ENCODE measurements at regions not wholly inside any gene's neighbourhood (a gene's known extent, or its start where the extent isn't known, plus 50 kb on each side); places are given as distances from the start of the nearest gene placed in this dataset.

DNA sequence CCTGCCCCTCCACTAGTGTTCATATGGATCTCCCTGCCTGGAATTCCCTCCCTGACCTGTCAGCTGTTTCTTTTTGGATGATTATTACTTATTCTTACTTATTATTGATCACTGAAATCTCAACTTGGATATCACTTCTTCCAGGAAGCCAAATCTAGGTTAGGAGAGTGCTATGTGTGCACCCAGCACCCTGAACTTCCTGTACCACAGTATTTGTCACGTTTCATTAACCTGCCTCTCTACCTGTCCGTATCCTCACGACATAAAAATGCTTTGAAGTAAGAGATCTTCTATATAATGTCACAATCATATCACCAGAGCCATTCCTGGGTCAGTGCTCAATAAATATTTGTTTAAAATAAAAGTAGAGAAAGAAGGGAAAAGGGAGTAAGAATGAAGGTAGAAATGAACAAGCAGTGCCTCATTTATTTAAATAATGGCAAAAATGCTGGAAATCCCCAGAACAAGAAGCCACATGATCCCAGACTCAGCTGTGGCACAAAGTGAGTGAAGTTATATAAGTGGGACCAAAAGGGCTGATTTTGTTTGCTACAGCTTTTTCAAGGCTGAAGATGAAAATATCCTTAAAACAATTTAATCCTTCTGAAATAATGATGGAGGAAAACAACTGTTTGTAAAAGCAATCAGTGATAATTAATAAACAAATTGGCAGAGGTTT is 88.0 kb upstream of the MANEA start:
- no peak overlapping the region for H3K4ac ChIP-seq (ENCODE audit: low read depth in 1 of 2, low read length in 2 of 2)
- no peak overlapping the region for H3K27ac ChIP-seq (ENCODE audit: low read length, poor library complexity, severe bottlenecking)
- H3K18ac ChIP-seq (ENCODE audit: low read depth in 1 of 2, low read length in 2 of 2), result no peak overlapping the region
- H3K9ac ChIP-seq (ENCODE audit: low read length), result no peak overlapping the region
- H2BK5ac ChIP-seq (ENCODE audit: low read depth, low read length, poor library complexity, severe bottlenecking), result no peak overlapping the region
- 79% methylated on average over 2 of the region's 3 CpGs for WGBS
- H2AFZ ChIP-seq (ENCODE audit: low read depth, low read length), result no peak overlapping the region
- no peak overlapping the region for H2AK5ac ChIP-seq (ENCODE audit: low read length, severe bottlenecking)
- H3K23ac ChIP-seq (ENCODE audit: low read length in 2 of 2), result no peak overlapping the region
- no peaks in the 10 kb centered on the region for H3K27me3 ChIP-seq (ENCODE audit: control insufficient read depth in 1 of 2, insufficient read depth in 1 of 2, low read length in 2 of 2)
- H3K4me3 ChIP-seq (ENCODE audit: insufficient read depth in 1 of 2, low read depth in 1 of 2, low read length in 2 of 2), result no peak overlapping the region
- DNase-seq, result no peak
- H3K4me1 ChIP-seq (ENCODE audit: control insufficient read depth, insufficient read depth, low read depth, low read length), result no peaks in the 10 kb centered on the region
- no peaks in the 10 kb centered on the region for H3K9me3 ChIP-seq (ENCODE audit: control insufficient read depth, low read length)
- no peak overlapping the region for H4K91ac ChIP-seq (ENCODE audit: low read length)
- H3K79me1 ChIP-seq (replicated peaks; ENCODE audit: low read length, poor library complexity, severe bottlenecking), result no peaks in the 10 kb centered on the region
- H3K36me3 ChIP-seq (ENCODE audit: control insufficient read depth in 1 of 2, insufficient read depth in 2 of 2, low read depth in 1 of 2, low read length in 2 of 2), result no peaks in the 10 kb centered on the region
- no peak overlapping the region for H3K14ac ChIP-seq (ENCODE audit: low read length in 2 of 2)
- no peak overlapping the region for H2BK12ac ChIP-seq (ENCODE audit: low read length in 2 of 2)
- H4K8ac ChIP-seq (ENCODE audit: low read length), result no peak overlapping the region
- H2BK120ac ChIP-seq (ENCODE audit: low read depth, low read length), result no peak overlapping the region
- no peak overlapping the region for H2BK15ac ChIP-seq (ENCODE audit: low read depth, poor library complexity, severe bottlenecking)
- no peak overlapping the region for H3K4me2 ChIP-seq (ENCODE audit: low read length, poor library complexity, severe bottlenecking)

DNA sequence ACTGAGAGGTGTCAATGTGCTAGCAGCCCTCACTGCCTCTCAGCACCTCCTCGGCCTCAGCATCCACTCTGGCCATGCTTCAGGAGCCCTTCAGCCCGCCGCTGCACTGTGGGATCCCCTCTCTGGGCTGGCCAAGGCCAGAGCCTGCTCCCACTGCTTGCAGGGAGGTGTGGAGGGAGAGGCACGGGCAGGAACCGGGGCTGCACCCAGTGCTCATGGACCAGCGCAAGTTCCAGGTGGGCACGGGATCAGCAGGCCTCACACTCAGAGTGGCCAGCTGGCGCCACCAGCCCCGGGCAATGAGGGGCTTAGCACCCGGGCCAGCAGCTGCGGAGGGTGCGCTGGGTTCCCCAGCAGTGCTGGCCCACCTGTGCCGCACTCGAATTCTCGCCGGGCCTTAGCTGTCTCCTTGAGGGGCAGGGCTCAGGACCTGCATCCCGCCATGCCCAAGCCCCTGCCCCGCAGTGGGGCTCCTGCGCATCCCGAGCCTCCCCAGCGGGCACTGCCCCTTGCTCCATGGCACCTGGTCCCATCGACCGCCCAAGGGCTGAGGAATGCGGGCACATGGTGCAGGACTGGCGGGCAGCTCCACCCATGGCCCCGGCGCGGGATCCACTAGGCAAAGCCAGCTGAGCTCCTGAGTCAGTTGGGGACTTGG is 80.4 kb upstream of the MANEA start:
- H4K8ac ChIP-seq (ENCODE audit: low read length), result no peak overlapping the region
- no peak overlapping the region for H3K18ac ChIP-seq (ENCODE audit: low read depth in 1 of 2, low read length in 2 of 2)
- no peaks in the 10 kb centered on the region for H3K79me1 ChIP-seq (replicated peaks; ENCODE audit: low read length, poor library complexity, severe bottlenecking)
- no peak overlapping the region for H4K91ac ChIP-seq (ENCODE audit: low read length)
- H3K4ac ChIP-seq (ENCODE audit: low read depth in 1 of 2, low read length in 2 of 2), result no peak overlapping the region
- peaks cover 17% of the 10 kb centered on the region for H3K9me3 ChIP-seq (ENCODE audit: control insufficient read depth, low read length)
- no peak overlapping the region for H2AFZ ChIP-seq (ENCODE audit: low read depth, low read length)
- no peak overlapping the region for H2BK5ac ChIP-seq (ENCODE audit: low read depth, low read length, poor library complexity, severe bottlenecking)
- 88% methylated on average over 28 of the region's 28 CpGs for WGBS
- H3K23ac ChIP-seq (ENCODE audit: low read length in 2 of 2), result no peak overlapping the region
- no peak overlapping the region for H3K27ac ChIP-seq (ENCODE audit: low read length, poor library complexity, severe bottlenecking)
- H3K27me3 ChIP-seq (ENCODE audit: control insufficient read depth in 1 of 2, insufficient read depth in 1 of 2, low read length in 2 of 2), result no peaks in the 10 kb centered on the region
- no peaks in the 10 kb centered on the region for H3K36me3 ChIP-seq (ENCODE audit: control insufficient read depth in 1 of 2, insufficient read depth in 2 of 2, low read depth in 1 of 2, low read length in 2 of 2)
- DNase-seq, result no peak
- no peak overlapping the region for H2AK5ac ChIP-seq (ENCODE audit: low read length, severe bottlenecking)
- H3K14ac ChIP-seq (ENCODE audit: low read length in 2 of 2), result no peak overlapping the region
- H3K4me1 ChIP-seq (ENCODE audit: control insufficient read depth, insufficient read depth, low read depth, low read length), result no peaks in the 10 kb centered on the region
- no peak overlapping the region for H3K4me2 ChIP-seq (ENCODE audit: low read length, poor library complexity, severe bottlenecking)
- no peak overlapping the region for H2BK15ac ChIP-seq (ENCODE audit: low read depth, poor library complexity, severe bottlenecking)
- no peak overlapping the region for H3K9ac ChIP-seq (ENCODE audit: low read length)
- no peak overlapping the region for H2BK12ac ChIP-seq (ENCODE audit: low read length in 2 of 2)
- H3K4me3 ChIP-seq (ENCODE audit: insufficient read depth in 1 of 2, low read depth in 1 of 2, low read length in 2 of 2), result no peak overlapping the region
- no peak overlapping the region for H2BK120ac ChIP-seq (ENCODE audit: low read depth, low read length)

DNA sequence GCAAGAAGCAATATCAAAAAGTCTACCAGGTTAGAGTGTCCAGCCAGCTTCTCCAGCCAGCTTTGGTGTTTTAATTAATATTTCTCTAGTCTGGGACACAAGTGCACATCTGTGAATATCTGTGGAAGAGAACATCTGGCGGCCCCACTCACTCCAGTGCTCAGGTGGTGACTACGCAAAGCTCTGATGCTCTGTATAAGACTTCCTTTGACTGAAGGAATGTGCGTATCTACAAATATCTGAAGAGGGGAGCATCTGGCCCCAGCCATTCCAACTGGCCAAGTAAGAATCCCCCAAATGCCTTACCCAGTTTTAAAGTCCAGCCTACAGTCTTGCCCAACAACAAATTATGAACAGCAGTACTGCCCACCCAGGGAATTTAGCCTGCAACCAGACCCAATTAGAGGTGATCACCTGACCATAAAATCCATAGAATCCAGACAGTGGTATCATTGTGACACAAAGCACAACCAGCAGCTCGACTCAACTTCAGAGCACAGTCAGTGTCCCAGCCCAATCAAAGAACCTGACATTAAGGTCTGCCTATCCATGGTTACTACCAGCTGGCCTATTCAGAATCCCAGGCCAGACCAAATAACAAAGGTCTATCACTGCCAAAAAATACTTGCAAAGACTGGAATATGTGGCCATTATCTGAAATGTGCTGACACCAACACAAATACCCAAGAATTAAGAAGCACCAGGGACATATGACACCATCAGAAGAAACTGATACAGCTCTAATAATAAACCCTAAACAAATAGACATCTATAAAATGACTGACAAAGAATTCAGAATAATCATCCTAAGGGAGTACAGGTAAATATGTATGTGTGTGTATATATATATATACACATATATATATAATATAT is 76.1 kb upstream of the MANEA start:
- no peak overlapping the region for H3K18ac ChIP-seq (ENCODE audit: low read depth in 1 of 2, low read length in 2 of 2)
- H3K14ac ChIP-seq (ENCODE audit: low read length in 2 of 2), result no peak overlapping the region
- no peaks in the 10 kb centered on the region for H3K79me1 ChIP-seq (replicated peaks; ENCODE audit: low read length, poor library complexity, severe bottlenecking)
- no peaks in the 10 kb centered on the region for H3K36me3 ChIP-seq (ENCODE audit: control insufficient read depth in 1 of 2, insufficient read depth in 2 of 2, low read depth in 1 of 2, low read length in 2 of 2)
- H4K91ac ChIP-seq (ENCODE audit: low read length), result no peak overlapping the region
- H2AFZ ChIP-seq (ENCODE audit: low read depth, low read length), result no peak overlapping the region
- H3K23ac ChIP-seq (ENCODE audit: low read length in 2 of 2), result no peak overlapping the region
- no peaks in the 10 kb centered on the region for H3K4me1 ChIP-seq (ENCODE audit: control insufficient read depth, insufficient read depth, low read depth, low read length)
- WGBS, result 88% methylated on average over 4 of the region's 4 CpGs
- no peak overlapping the region for H3K4me3 ChIP-seq (ENCODE audit: insufficient read depth in 1 of 2, low read depth in 1 of 2, low read length in 2 of 2)
- peaks cover 38% of the 10 kb centered on the region for H3K9me3 ChIP-seq (ENCODE audit: control insufficient read depth, low read length)
- H3K4ac ChIP-seq (ENCODE audit: low read depth in 1 of 2, low read length in 2 of 2), result no peak overlapping the region
- H2BK5ac ChIP-seq (ENCODE audit: low read depth, low read length, poor library complexity, severe bottlenecking), result no peak overlapping the region
- H3K27me3 ChIP-seq (ENCODE audit: control insufficient read depth in 1 of 2, insufficient read depth in 1 of 2, low read length in 2 of 2), result no peaks in the 10 kb centered on the region
- H3K27ac ChIP-seq (ENCODE audit: low read length, poor library complexity, severe bottlenecking), result no peak overlapping the region
- no peak overlapping the region for H4K8ac ChIP-seq (ENCODE audit: low read length)
- H2BK120ac ChIP-seq (ENCODE audit: low read depth, low read length), result no peak overlapping the region
- no peak overlapping the region for H2AK5ac ChIP-seq (ENCODE audit: low read length, severe bottlenecking)
- H3K9ac ChIP-seq (ENCODE audit: low read length), result no peak overlapping the region
- H2BK12ac ChIP-seq (ENCODE audit: low read length in 2 of 2), result no peak overlapping the region
- no peak for DNase-seq
- H2BK15ac ChIP-seq (ENCODE audit: low read depth, poor library complexity, severe bottlenecking), result no peak overlapping the region
- peak overlapping the region; percentile 16 for H3K4me2 ChIP-seq (ENCODE audit: low read length, poor library complexity, severe bottlenecking)

DNA sequence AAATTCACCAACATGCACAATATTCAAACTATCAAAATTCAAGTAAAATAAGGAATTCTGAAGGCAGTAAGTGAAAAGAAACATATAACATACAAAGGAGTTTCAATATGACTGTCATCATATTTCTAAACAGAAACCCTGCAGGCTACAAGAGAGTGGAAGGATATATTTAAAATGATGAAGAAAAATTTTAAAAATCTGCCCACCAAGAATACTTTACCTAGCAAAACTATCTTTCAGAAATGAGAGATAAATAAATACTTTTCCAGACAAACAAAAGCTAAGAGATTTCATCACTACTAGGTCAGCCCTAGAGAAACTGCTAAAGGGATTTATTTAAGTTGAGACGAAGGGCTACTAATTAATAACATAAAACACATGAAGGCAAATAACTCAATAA is 73.8 kb upstream of the MANEA start:
- H3K14ac ChIP-seq (ENCODE audit: low read length in 2 of 2), result no peak overlapping the region
- H3K4ac ChIP-seq (ENCODE audit: low read depth in 1 of 2, low read length in 2 of 2), result no peak overlapping the region
- no peak overlapping the region for H2BK120ac ChIP-seq (ENCODE audit: low read depth, low read length)
- no peak overlapping the region for H2AK5ac ChIP-seq (ENCODE audit: low read length, severe bottlenecking)
- no CpG with 5 or more reads among the region's 1 CpG for WGBS
- no peak overlapping the region for H3K18ac ChIP-seq (ENCODE audit: low read depth in 1 of 2, low read length in 2 of 2)
- H3K4me1 ChIP-seq (ENCODE audit: control insufficient read depth, insufficient read depth, low read depth, low read length), result no peaks in the 10 kb centered on the region
- no peaks in the 10 kb centered on the region for H3K79me1 ChIP-seq (replicated peaks; ENCODE audit: low read length, poor library complexity, severe bottlenecking)
- peaks cover 38% of the 10 kb centered on the region for H3K9me3 ChIP-seq (ENCODE audit: control insufficient read depth, low read length)
- DNase-seq, result no peak
- no peak overlapping the region for H2BK12ac ChIP-seq (ENCODE audit: low read length in 2 of 2)
- no peak overlapping the region for H2AFZ ChIP-seq (ENCODE audit: low read depth, low read length)
- no peak overlapping the region for H2BK15ac ChIP-seq (ENCODE audit: low read depth, poor library complexity, severe bottlenecking)
- no peak overlapping the region for H3K4me2 ChIP-seq (ENCODE audit: low read length, poor library complexity, severe bottlenecking)
- H3K36me3 ChIP-seq (ENCODE audit: control insufficient read depth in 1 of 2, insufficient read depth in 2 of 2, low read depth in 1 of 2, low read length in 2 of 2), result no peaks in the 10 kb centered on the region
- no peak overlapping the region for H4K8ac ChIP-seq (ENCODE audit: low read length)
- H3K27me3 ChIP-seq (ENCODE audit: control insufficient read depth in 1 of 2, insufficient read depth in 1 of 2, low read length in 2 of 2), result no peaks in the 10 kb centered on the region
- H4K91ac ChIP-seq (ENCODE audit: low read length), result no peak overlapping the region
- H3K4me3 ChIP-seq (ENCODE audit: insufficient read depth in 1 of 2, low read depth in 1 of 2, low read length in 2 of 2), result no peak overlapping the region
- H3K23ac ChIP-seq (ENCODE audit: low read length in 2 of 2), result no peak overlapping the region
- no peak overlapping the region for H3K9ac ChIP-seq (ENCODE audit: low read length)
- no peak overlapping the region for H3K27ac ChIP-seq (ENCODE audit: low read length, poor library complexity, severe bottlenecking)
- no peak overlapping the region for H2BK5ac ChIP-seq (ENCODE audit: low read depth, low read length, poor library complexity, severe bottlenecking)

Data from mesenchymal stem cell (in vitro differentiated cells and primary cell).